ENCODE measurements at regions not wholly inside any gene's neighbourhood (a gene's known extent, or its start where the extent isn't known, plus 50 kb on each side); places are given as distances from the start of the nearest gene placed in this dataset.

DNA sequence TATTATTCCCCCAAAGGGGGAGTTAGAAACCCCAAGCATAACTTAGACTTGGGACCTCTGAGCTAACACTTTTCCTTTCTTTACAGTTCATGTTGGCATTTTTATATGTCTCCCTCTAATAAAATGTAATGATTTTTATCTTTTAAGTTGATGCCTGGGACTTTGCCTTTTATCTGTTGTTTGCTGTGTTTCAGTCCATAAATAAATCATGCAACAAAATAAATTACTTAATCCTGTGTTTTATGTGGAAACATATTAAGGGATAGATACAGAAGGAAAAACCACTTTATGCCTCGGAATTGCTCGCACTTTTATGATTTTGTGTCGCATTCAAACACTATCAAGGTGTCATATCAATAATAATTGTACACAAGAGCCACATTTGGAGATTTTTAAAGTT is 93.7 kb upstream of the TBC1D5 start:
- TF ChIP-seq, protein P1, sequence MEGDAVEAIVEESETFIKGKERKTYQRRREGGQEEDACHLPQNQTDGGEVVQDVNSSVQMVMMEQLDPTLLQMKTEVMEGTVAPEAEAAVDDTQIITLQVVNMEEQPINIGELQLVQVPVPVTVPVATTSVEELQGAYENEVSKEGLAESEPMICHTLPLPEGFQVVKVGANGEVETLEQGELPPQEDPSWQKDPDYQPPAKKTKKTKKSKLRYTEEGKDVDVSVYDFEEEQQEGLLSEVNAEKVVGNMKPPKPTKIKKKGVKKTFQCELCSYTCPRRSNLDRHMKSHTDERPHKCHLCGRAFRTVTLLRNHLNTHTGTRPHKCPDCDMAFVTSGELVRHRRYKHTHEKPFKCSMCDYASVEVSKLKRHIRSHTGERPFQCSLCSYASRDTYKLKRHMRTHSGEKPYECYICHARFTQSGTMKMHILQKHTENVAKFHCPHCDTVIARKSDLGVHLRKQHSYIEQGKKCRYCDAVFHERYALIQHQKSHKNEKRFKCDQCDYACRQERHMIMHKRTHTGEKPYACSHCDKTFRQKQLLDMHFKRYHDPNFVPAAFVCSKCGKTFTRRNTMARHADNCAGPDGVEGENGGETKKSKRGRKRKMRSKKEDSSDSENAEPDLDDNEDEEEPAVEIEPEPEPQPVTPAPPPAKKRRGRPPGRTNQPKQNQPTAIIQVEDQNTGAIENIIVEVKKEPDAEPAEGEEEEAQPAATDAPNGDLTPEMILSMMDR (IDR thresholded peaks at IDR 0.05 in 8 of 11, conservative IDR thresholded peaks at IDR 0.05 in 3 of 11): no peak
- no peak for TF ChIP-seq POLR2A (IDR thresholded peaks at IDR 0.05)
